B cell (primary cell): ENCODE measurements at regions not wholly inside any gene's neighbourhood (a gene's known extent, or its start where the extent isn't known, plus 50 kb on each side); places are given as distances from the start of the nearest gene placed in this dataset.

Experiments
- ATAC-seq: fragments of 200-7000 bp; cut with Tn5 transposase; one replicate; pipeline ENCODE4 v1.10.0; 2021; ENCODE audit warnings: low read depth, mild to moderate bottlenecking, moderate number of reproducible peaks, moderate library complexity
- CTCF ChIA-PET: fragments of 350-600 bp; sonication (Branson Sonifier 250); formaldehyde crosslinking; loops from one replicate; lab custom pipeline; 2021; ENCODE audit warnings: antibody characterized with exemption, inconsistent platforms; lab: Charles Lee
- POLR2A ChIA-PET: fragments of 350-600 bp; sonication (Branson Sonifier 250); formaldehyde crosslinking; loops from one replicate; lab custom pipeline; 2021; ENCODE audit warnings: antibody characterized with exemption; lab: Charles Lee
- DNase-seq: peaks from one replicate; pipeline ENCODE4 v3.0.0; 2013
- H2AFZ ChIP-seq: 2 replicates; pipeline ENCODE4 v1.6.1; 2012; ENCODE audit warnings: mild to moderate bottlenecking, low read depth, low read length; ENCODE audit not compliant: insufficient read depth, poor library complexity, severe bottlenecking
- H3K27ac ChIP-seq, 2 donors: 1 replicate in 1 of 2; 2 replicates in 1 of 2; pipeline ENCODE4 v1.5.1; 2012 to 2013; ENCODE audit warnings: low read length in 2 of 2, mild to moderate bottlenecking in 2 of 2, moderate library complexity in 1 of 2
- H3K27me3 ChIP-seq, 4 experiments: fragments of 200-600 bp in 1 of 4; sonication (generic) in 1 of 4; replicated peaks in 1 of 4; 1 replicate in 2 of 4; 2 replicates in 2 of 4; pipeline versions ENCODE4 v1.6.1 to v1.7.0; 2013 to 2016; ENCODE audit warnings: low read length in 3 of 4, mild to moderate bottlenecking in 2 of 4, mixed read lengths in 1 of 4, moderate library complexity in 1 of 4; ENCODE audit not compliant: insufficient read depth in 4 of 4, control insufficient read depth in 3 of 4; ENCODE audit errors: control extremely low read depth in 1 of 4
- H3K36me3 ChIP-seq, 2 experiments: replicated peaks in 1 of 2; 1 replicate in 1 of 2; 2 replicates in 1 of 2; pipeline versions ENCODE4 v1.6.1 to v1.7.1; 2013; ENCODE audit warnings: low read length in 1 of 2; ENCODE audit not compliant: insufficient read depth in 2 of 2, control insufficient read depth in 1 of 2; ENCODE audit errors: control extremely low read depth in 1 of 2, extremely low read depth in 1 of 2
- H3K4me1 ChIP-seq, 2 donors: fragments of 200-600 bp in 1 of 2; sonication (generic) in 1 of 2; 1 replicate in 1 of 2; 2 replicates in 1 of 2; pipeline versions ENCODE4 v1.5.1 to v1.6.1; 2013 to 2017; ENCODE audit warnings: low read length in 2 of 2; ENCODE audit not compliant: control insufficient read depth in 2 of 2, insufficient read depth in 2 of 2
- H3K4me2 ChIP-seq: replicated peaks from 2 replicates; pipeline ENCODE3; 2012; ENCODE audit warnings: mild to moderate bottlenecking, low read depth, low read length; ENCODE audit not compliant: poor library complexity, severe bottlenecking
- H3K4me3 ChIP-seq, 5 experiments: fragments of 200-600 bp in 1 of 5; sonication (generic) in 1 of 5; 1 replicate in 3 of 5; 2 replicates in 2 of 5; pipeline versions ENCODE4 v1.5.1 to v1.7.0; 2011 to 2016; ENCODE audit warnings: low read length in 4 of 5, mild to moderate bottlenecking in 4 of 5, low read depth in 2 of 5, control low read depth in 1 of 5, moderate library complexity in 1 of 5; ENCODE audit not compliant: insufficient read depth in 1 of 5; ENCODE audit errors: control extremely low read depth in 1 of 5, extremely low read depth in 1 of 5
- H3K79me2 ChIP-seq: fragments of 200-600 bp; sonication (generic); one replicate; pipeline ENCODE4 v1.6.0; 2016; ENCODE audit warnings: low read length; ENCODE audit not compliant: control insufficient read depth, insufficient read depth
- H3K9ac ChIP-seq: fragments of 200-600 bp; sonication (generic); 2 replicates; pipeline ENCODE4 v1.6.1; 2017; ENCODE audit warnings: mild to moderate bottlenecking, low read length, moderate library complexity
- H3K9me3 ChIP-seq, 3 donors: one replicate each; pipeline versions ENCODE4 v1.6.1 to v1.7.1; 2013; ENCODE audit warnings: low read length in 2 of 3; ENCODE audit not compliant: control insufficient read depth in 2 of 3, insufficient read depth in 1 of 3; ENCODE audit errors: control extremely low read depth in 1 of 3
- H4K20me1 ChIP-seq: 2 replicates; pipeline ENCODE4 v1.6.0; 2012; ENCODE audit warnings: mild to moderate bottlenecking, low read length; ENCODE audit not compliant: insufficient read depth, control insufficient read depth, poor library complexity, severe bottlenecking
- H3K27ac Mint-ChIP-seq: one replicate; pipeline ENCODE4 v1.8.0; 2021; ENCODE audit warnings: mixed read lengths
- H3K27me3 Mint-ChIP-seq: one replicate; pipeline ENCODE4 v1.8.0; 2021; ENCODE audit warnings: mixed read lengths
- H3K4me1 Mint-ChIP-seq: one replicate; pipeline ENCODE4 v1.8.0; 2021; ENCODE audit warnings: mixed read lengths
- H3K4me3 Mint-ChIP-seq: one replicate; pipeline ENCODE4 v1.8.0; 2021; ENCODE audit warnings: mixed read lengths
- H3K9me3 Mint-ChIP-seq: one replicate; pipeline ENCODE4 v1.8.0; 2022; ENCODE audit warnings: mixed read lengths; ENCODE audit not compliant: insufficient read depth
- EZH2 ChIP-seq: IDR thresholded peaks from 2 replicates; pipeline ENCODE4 v1.6.1; 2012; ENCODE audit warnings: borderline replicate concordance, low read depth, mild to moderate bottlenecking, moderate library complexity, low read length; ENCODE audit not compliant: insufficient read depth, poor library complexity, severe bottlenecking
- WGBS: methylation state at CpG from one replicate; pipeline ENCODE4 v1.1.5; 2013; ENCODE audit warnings: missing lambda C conversion rate; ENCODE audit not compliant: insufficient coverage; 5-methylcytosine and 5-hydroxymethylcytosine counted together
- intact Hi-C: fragments of 100-400 bp; cut with micrococcal nuclease; formaldehyde crosslinking; loops from one replicate; pipeline ENCODE4 v1.10.0; 2022
- TF ChIP-seq, protein P1 (sequence below): fragments of 200-600 bp; IDR thresholded peaks from one replicate; pipeline ENCODE4 v1.8.0; 2022; ENCODE audit warnings: antibody characterized with exemption, mild to moderate bottlenecking

DNA sequence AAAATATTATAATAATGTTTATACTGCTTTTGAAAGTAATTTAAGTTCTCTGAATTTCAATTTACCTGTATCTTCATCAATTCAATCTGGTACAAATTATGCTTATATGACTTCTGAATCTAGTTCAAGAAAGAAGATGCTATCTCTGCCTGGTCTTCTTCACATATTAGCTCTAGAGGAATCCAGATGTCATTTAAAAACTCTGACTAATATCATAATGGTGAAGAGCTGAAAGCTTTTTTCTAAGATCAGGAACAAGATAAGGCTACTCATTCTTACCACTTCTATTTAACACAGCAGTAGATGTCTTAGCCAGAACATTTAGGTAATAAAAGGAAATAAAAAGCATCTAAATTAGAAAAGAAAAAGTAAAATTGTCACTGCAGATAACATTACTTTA lies 636.1 kb downstream of the ARAP2 start:
- ChIA-PET CTCF (no interaction called here), POLR2A (no interaction called here)
- TF ChIP-seq, protein P1, sequence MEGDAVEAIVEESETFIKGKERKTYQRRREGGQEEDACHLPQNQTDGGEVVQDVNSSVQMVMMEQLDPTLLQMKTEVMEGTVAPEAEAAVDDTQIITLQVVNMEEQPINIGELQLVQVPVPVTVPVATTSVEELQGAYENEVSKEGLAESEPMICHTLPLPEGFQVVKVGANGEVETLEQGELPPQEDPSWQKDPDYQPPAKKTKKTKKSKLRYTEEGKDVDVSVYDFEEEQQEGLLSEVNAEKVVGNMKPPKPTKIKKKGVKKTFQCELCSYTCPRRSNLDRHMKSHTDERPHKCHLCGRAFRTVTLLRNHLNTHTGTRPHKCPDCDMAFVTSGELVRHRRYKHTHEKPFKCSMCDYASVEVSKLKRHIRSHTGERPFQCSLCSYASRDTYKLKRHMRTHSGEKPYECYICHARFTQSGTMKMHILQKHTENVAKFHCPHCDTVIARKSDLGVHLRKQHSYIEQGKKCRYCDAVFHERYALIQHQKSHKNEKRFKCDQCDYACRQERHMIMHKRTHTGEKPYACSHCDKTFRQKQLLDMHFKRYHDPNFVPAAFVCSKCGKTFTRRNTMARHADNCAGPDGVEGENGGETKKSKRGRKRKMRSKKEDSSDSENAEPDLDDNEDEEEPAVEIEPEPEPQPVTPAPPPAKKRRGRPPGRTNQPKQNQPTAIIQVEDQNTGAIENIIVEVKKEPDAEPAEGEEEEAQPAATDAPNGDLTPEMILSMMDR = no peak
- TF ChIP-seq EZH2 = no peak
- no peaks in the 10 kb centered on the region for H3K4me1 ChIP-seq
- H3K4me2 ChIP-seq = no peak overlapping the region
- no peak for DNase-seq
- H4K20me1 ChIP-seq = no peaks in the 10 kb centered on the region
- H2AFZ ChIP-seq = no peak overlapping the region
- no peaks in the 10 kb centered on the region for H3K27me3 ChIP-seq
- intact Hi-C loops = no loop called here
- H3K4me3 ChIP-seq = no peak overlapping the region
- Mint-ChIP-seq H3K27ac (no peak overlapping the region), H3K27me3 (no peaks in the 10 kb centered on the region), H3K4me1 (no peaks in the 10 kb centered on the region), H3K9me3 (no peaks in the 10 kb centered on the region), H3K4me3 (no peak overlapping the region)
- ATAC-seq = no peak
- H3K36me3 ChIP-seq = no peaks in the 10 kb centered on the region
- no peaks in the 10 kb centered on the region for H3K79me2 ChIP-seq
- H3K27ac ChIP-seq = no peak overlapping the region
- no peaks in the 10 kb centered on the region for H3K9me3 ChIP-seq
- no peak overlapping the region for H3K9ac ChIP-seq

DNA sequence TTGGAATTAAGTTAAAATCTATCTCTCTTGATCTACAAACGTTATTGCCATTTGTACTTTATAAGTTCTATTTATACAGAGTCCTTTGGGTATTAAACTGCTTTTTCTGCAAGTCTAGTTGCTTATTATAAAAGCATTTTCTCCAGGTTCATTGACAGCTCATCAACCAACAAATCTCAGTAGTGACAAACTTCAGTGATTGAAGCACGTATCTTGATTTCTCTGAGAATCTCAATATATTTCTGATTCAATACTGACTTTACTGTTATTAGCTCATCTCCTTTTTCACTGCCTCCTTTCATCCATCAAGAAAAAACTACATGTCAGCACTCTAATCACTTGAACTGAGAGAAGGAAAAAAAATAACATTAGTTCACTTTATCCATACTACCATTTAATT lies 630.2 kb downstream of the ARAP2 start:
- WGBS = 100% methylated on average over 1 of the region's 2 CpGs
- H3K4me2 ChIP-seq = no peak overlapping the region
- no peak overlapping the region for H3K27ac ChIP-seq
- H2AFZ ChIP-seq = no peak overlapping the region
- H3K27me3 Mint-ChIP-seq = no peaks in the 10 kb centered on the region
- no peak for TF ChIP-seq EZH2
- TF ChIP-seq, protein P1 = no peak
- intact Hi-C loops = no loop called here
- no peak for ATAC-seq
- no peak overlapping the region for H3K27ac Mint-ChIP-seq
- H3K79me2 ChIP-seq = no peaks in the 10 kb centered on the region
- no peak overlapping the region for H3K9ac ChIP-seq
- CTCF ChIA-PET = no interaction called here
- no peaks in the 10 kb centered on the region for H3K4me1 Mint-ChIP-seq
- no peak overlapping the region for H3K4me3 ChIP-seq
- no peaks in the 10 kb centered on the region for H3K4me1 ChIP-seq
- DNase-seq = no peak
- H3K9me3 ChIP-seq = no peaks in the 10 kb centered on the region
- H3K36me3 ChIP-seq = no peaks in the 10 kb centered on the region
- no peaks in the 10 kb centered on the region for H3K9me3 Mint-ChIP-seq
- no peaks in the 10 kb centered on the region for H3K27me3 ChIP-seq
- POLR2A ChIA-PET = no interaction called here
- H3K4me3 Mint-ChIP-seq = no peak overlapping the region
- H4K20me1 ChIP-seq = no peaks in the 10 kb centered on the region
